ENCODE measurements at regions not wholly inside any gene's neighbourhood (a gene's known extent, or its start where the extent isn't known, plus 50 kb on each side); places are given as distances from the start of the nearest gene placed in this dataset.

DNA sequence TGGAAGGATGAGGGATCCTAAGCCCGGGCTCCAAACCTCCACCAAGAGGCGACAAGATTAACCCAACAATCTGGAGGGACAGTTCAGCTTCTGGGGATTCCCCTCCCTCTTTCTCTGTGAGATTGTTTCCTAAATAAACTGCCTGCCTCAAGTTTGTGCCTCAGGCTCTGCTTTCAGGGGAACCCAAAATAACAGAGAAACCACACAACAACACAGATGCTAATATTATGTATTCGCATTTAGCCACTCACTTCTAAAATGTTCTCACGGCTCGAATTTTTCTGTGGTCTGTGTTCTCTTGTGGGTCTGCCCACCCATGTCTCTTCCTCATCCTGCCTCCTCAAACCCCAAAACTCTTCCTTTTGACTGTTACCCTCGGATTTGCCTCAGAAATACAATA lies 1381.1 kb upstream of the SLC10A2 start:
- TF ChIP-seq, protein P1, sequence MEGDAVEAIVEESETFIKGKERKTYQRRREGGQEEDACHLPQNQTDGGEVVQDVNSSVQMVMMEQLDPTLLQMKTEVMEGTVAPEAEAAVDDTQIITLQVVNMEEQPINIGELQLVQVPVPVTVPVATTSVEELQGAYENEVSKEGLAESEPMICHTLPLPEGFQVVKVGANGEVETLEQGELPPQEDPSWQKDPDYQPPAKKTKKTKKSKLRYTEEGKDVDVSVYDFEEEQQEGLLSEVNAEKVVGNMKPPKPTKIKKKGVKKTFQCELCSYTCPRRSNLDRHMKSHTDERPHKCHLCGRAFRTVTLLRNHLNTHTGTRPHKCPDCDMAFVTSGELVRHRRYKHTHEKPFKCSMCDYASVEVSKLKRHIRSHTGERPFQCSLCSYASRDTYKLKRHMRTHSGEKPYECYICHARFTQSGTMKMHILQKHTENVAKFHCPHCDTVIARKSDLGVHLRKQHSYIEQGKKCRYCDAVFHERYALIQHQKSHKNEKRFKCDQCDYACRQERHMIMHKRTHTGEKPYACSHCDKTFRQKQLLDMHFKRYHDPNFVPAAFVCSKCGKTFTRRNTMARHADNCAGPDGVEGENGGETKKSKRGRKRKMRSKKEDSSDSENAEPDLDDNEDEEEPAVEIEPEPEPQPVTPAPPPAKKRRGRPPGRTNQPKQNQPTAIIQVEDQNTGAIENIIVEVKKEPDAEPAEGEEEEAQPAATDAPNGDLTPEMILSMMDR (IDR thresholded peaks at IDR 0.05; ENCODE audit: low read depth, low read length) = no peak
- TF ChIP-seq EZH2phosphoT487 (IDR thresholded peaks at IDR 0.05; ENCODE audit: low read depth) = no peak

Data from OCI-LY3 (cell line).